HG02852 (cell line): ENCODE measurements at regions not wholly inside any gene's neighbourhood (a gene's known extent, or its start where the extent isn't known, plus 50 kb on each side); places are given as distances from the start of the nearest gene placed in this dataset.
"Not testable (repeated sequence)": the region's sequence is repeated elsewhere in the genome, so short reads cannot be mapped to it uniquely, and the experiment has no call there.

Experiments used
- ATAC-seq: cut with Tn5 transposase; IDR thresholded peaks from one replicate; pipeline ENCODE4 v1.9.1; 2021; ENCODE audit warnings: mild to moderate bottlenecking, moderate library complexity; ENCODE audit not compliant: unreplicated experiment

GRCh38 chr4:19540859-19541540, 710.7 kb upstream of the SLIT2 start:
- ATAC-seq = no peak

- no peak for ATAC-seq
Observed at GRCh38 chr4:19539201-19539600, 712.5 kb upstream of the SLIT2 start.

GRCh38 chr4:19534159-19534558, 717.5 kb upstream of the SLIT2 start:
- no peak for ATAC-seq

GRCh38 chr4:19531906-19532848, 719.5 kb upstream of the SLIT2 start:
- no peak for ATAC-seq

GRCh38 chr4:19523964-19524363, 727.7 kb upstream of the SLIT2 start:
- ATAC-seq = no peak

GRCh38 chr4:19522966-19523365, 728.7 kb upstream of the SLIT2 start:
- no peak for ATAC-seq

GRCh38 chr4:19520939-19521520, 730.7 kb upstream of the SLIT2 start:
- ATAC-seq = no peak

- ATAC-seq = no peak
Observed at GRCh38 chr4:19514276-19515070, 737.2 kb upstream of the SLIT2 start.

- ATAC-seq = no peak
Observed at GRCh38 chr4:19512086-19512485, 739.6 kb upstream of the SLIT2 start.

GRCh38 chr4:19510993-19511392, 740.7 kb upstream of the SLIT2 start:
- no peak for ATAC-seq

- ATAC-seq = no peak
Observed at GRCh38 chr4:19508442-19508841, 743.3 kb upstream of the SLIT2 start.

GRCh38 chr4:19497705-19498104, 754.0 kb upstream of the SLIT2 start:
- ATAC-seq = no peak

GRCh38 chr4:19496756-19497155, 754.9 kb upstream of the SLIT2 start:
- no peak for ATAC-seq

- ATAC-seq = no peak
Observed at GRCh38 chr4:19494961-19495360, 756.7 kb upstream of the SLIT2 start.

- no peak for ATAC-seq
Observed at GRCh38 chr4:19492606-19493005, 759.1 kb upstream of the SLIT2 start.

GRCh38 chr4:19486400-19486799, 765.3 kb upstream of the SLIT2 start:
- no peak for ATAC-seq

GRCh38 chr4:19478791-19479190, 772.9 kb upstream of the SLIT2 start:
- ATAC-seq = no peak

GRCh38 chr4:19473569-19473968, 778.1 kb upstream of the SLIT2 start:
- no peak for ATAC-seq

GRCh38 chr4:19472666-19473065, 779.0 kb upstream of the SLIT2 start:
- no peak for ATAC-seq

- not testable (repeated sequence) for ATAC-seq
Observed at GRCh38 chr4:19470001-19470400, 781.7 kb upstream of the SLIT2 start.

GRCh38 chr4:19462117-19462516, 789.6 kb upstream of the SLIT2 start:
- no peak for ATAC-seq
